Posterior vena cava (tissue), 2 donors: ENCODE measurements at regions not wholly inside any gene's neighbourhood (a gene's known extent, or its start where the extent isn't known, plus 50 kb on each side); places are given as distances from the start of the nearest gene placed in this dataset.

Source experiments
- DNase-seq: peaks from one replicate; pipeline ENCODE4 v3.0.0-alpha.2; 2020; ENCODE audit warnings: low spot score
- intact Hi-C, 2 donors: fragments of 100-400 bp; cut with DNase I; formaldehyde crosslinking; loops; one replicate each; pipeline versions ENCODE4 v1.14.1 to v1.14.2; 2022 to 2023
- donor health status: DM: yes; HTN: yes; CAD: no.
- donor health status: DM: yes; HTN: yes; CAD: no.

DNA sequence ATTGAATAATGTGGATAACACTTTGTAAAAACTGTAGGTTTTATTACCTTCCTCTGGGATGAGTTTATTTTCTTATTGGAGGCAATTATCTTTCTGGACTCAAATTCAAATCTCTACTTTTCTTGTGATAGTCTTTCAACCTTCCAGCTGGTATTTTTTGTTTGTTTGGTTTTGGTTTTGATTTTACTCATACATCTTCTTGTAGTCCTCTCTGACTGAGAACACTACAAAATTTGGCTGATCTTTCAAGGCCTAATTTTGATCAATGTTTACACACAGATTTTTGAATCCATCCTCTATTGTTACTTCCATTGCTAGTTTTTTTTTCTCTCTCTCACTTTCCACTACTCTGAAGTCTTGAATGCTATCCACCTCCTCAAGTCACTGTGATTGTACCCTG lies 303.8 kb upstream of the NECTIN3 start:
- intact Hi-C loops: no loop called here
- DNase-seq: no peak

GRCh38 chr3:110773413-110773954 lies 298.1 kb upstream of the NECTIN3 start:
- intact Hi-C loops: no loop called here
- DNase-seq: no peak

- no peak for DNase-seq
- intact Hi-C loops: no loop called here
Measured at GRCh38 chr3:110774496-110775265, 296.9 kb upstream of the NECTIN3 start.

DNA sequence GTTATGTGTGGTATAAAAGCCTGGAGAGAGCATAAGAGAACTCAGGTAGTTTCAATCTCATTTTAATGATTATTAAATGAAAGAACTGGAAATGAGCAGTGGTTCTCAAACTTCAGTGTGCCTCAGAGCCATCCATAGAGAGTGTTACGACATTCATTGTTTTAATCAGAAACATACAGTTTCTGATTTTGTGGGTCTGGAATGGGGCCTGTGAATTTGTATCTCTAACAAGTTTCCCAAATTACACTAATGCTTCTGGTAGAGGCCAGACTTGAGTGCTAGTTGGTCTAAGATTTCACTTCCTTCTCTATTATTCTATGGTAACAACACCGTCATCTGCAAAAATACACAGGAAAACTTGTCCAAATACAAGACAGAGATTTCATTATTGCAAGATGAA lies 292.0 kb upstream of the NECTIN3 start:
- no peak for DNase-seq
- intact Hi-C loops: no loop called here

GRCh38 chr3:110783541-110783940 lies 288.1 kb upstream of the NECTIN3 start:
- no peak for DNase-seq
- intact Hi-C loops: no loop called here

DNA sequence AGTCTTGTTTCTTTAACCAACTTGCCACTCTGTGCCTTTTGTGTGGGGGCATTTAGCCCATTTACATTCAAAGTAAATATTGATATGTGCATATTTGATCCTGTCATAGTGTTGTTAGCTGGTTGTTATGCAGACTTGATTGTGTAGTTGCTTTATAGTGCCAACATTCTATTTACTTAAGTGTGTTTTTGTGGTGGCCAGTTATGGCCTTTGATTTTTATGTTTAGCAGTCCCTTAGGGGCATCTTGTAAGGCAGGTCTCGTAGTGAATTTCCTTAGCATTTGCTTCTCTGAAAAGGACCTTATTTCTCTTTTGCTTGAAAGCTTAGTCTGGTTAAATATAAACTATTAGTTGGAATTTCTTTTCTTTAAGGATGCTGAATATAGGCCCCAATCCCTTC lies 282.8 kb upstream of the NECTIN3 start:
- no peak for DNase-seq
- intact Hi-C loops: no loop called here

GRCh38 chr3:110789315-110789714 lies 282.3 kb upstream of the NECTIN3 start:
- intact Hi-C loops: no loop called here
- no peak for DNase-seq

- no peak for DNase-seq
- intact Hi-C loops: no loop called here
Measured at GRCh38 chr3:110790631-110791030, 281.0 kb upstream of the NECTIN3 start.

GRCh38 chr3:110791995-110792686 lies 279.5 kb upstream of the NECTIN3 start:
- DNase-seq: no peak

GRCh38 chr3:110793611-110794010 lies 278.0 kb upstream of the NECTIN3 start:
- no peak for DNase-seq
- intact Hi-C loops: no loop called here

More at GRCh38 chr3:110791995-110792686, 279.5 kb upstream of the NECTIN3 start:
- intact Hi-C loops: no loop called here

- DNase-seq: no peak
- intact Hi-C loops: no loop called here
Measured at GRCh38 chr3:110795163-110795562, 276.5 kb upstream of the NECTIN3 start.

GRCh38 chr3:110799271-110799670 lies 272.3 kb upstream of the NECTIN3 start:
- intact Hi-C loops: no loop called here
- no peak for DNase-seq

DNA sequence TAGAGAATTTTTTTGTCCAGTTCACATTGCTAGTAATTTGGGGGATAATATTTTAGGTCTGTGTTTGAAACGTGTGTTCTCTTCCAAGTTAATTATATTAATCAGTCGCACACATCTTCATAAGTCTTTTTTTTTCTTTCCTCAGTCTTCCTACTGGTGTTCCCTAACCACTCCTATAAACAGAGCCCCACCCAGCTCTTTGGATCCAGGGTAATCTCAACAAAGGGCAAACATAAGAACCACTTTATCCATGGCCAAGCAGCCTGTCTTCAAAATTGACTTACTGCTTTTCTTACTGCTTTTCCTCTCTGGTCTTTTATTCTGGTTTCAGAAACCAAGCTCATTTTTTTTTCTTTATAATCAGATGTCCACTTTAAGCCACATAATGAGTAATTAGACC lies 266.8 kb upstream of the NECTIN3 start:
- intact Hi-C loops: no loop called here
- no peak for DNase-seq

DNA sequence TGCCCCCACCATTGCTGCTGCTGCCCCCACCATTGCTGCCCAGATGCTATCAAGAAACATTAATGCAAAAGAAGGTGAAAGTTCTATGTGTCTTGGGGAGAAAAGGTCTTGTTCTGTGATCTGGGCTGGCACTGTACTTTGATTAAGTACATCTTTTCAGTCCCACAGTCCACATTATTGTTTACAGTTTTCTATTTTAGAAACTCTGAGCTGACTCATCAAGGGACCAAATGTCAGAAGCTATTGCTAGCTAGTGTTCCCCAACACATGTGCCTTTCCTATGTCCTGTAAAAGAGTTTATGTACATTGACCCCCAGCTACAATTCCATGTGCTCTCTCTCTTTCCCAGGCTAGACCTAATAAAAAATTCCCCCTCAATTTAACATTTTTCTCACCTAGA lies 264.7 kb upstream of the NECTIN3 start:
- intact Hi-C loops: no loop called here
- no peak for DNase-seq

DNA sequence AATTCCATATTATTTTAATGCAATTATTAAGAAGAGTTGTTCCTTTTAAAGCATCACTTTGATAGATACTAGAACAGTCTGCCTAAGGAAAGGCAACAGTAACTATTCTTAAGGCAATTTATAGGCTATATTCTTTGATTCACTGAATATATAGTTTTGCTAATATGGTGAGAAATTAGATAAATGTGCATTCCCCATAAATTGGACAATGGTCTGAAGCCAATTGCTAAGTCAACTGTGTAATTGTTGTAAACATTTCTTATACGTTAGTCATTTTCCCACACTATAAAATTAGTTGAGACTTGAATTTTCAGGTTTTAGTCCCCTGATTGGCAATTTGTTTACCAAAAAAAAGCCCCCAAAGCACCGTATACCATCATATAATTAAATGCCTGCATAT lies 263.0 kb upstream of the NECTIN3 start:
- intact Hi-C loops: no loop called here
- no peak for DNase-seq

- DNase-seq: no peak
- intact Hi-C loops: no loop called here
Measured at GRCh38 chr3:110810356-110810755, 261.3 kb upstream of the NECTIN3 start.

DNA sequence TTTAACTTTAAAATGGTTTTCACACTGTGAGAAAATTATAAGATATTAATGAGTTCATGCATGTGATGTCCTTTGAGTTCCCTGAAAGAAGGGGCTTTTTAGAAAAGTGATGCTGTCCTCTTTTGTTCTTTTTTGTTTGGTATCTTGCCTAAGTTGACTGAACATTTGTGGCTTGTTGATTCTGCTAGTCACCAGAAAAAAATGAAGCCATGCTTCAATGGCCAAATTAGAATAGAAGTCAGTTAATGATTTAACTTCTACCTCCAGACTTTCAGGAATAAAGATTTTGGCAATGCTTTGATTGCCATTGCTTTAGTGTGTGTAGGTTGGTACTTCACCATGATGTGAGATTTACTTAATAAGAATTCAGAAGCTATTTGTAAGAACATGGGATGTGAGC lies 260.6 kb upstream of the NECTIN3 start:
- intact Hi-C loops: no loop called here
- no peak for DNase-seq

DNA sequence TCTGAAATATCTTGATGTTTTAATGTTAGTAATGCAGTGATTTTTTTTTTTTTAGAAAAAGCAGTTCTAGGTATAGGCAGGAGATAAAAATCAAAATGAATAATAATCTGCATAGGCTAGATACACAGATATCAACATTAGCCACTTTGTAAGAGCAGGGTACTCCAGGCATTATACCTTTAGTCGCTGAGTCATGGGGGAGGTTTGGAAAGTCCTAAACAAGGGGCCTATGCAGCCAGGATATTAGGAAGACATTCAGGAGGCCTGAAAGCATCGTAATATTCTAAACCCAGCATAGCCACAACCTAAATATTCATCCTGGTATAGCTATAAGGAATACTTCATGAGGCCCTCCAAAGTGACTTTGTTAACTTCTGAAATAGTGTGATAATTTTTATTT lies 258.1 kb upstream of the NECTIN3 start:
- intact Hi-C loops: no loop called here
- no peak for DNase-seq

DNA sequence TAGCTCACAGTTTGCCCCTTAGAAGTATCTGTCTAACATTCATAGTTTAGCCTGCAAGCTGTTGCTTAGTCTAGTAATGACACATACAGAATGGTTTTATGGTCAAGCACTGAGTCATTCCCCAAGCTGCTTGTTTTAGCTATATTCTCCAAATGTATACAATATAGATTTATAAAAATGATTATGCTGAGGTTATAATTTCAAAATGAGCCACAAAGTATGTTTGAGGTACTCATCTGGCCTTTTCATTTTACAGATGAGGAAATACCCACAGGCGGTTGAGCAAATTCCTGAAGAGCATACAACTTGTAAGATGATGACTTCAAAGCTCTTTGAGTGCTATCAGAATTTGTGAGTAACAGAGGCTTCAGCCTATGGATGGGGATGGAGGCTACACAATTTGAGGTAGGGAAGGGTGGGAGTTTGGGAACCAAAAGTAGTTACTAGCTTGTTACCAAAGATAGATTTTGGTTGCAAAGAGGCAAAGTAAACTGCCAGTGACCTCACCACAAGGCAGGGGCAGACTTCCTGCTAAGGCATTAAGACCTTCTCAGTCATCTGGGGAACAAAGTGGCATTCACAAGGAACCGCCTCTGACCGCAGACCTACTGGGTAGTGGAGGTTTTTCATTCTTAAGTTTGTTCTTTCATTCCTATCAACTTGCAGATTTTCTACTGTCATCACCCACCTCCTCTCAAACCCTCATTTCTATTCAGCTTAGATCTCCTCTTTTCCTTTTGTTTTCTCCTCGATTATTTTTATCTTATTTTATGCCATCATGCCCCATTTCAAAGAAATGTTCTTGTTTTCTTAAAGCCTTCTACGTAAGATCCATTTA lies 257.2 kb upstream of the NECTIN3 start:
- intact Hi-C loops: no loop called here
- no peak for DNase-seq

GRCh38 chr3:110815008-110815583 lies 256.5 kb upstream of the NECTIN3 start:
- no peak for DNase-seq
- intact Hi-C loops: no loop called here
